ENCODE measurements at regions not wholly inside any gene's neighbourhood (a gene's known extent, or its start where the extent isn't known, plus 50 kb on each side); places are given as distances from the start of the nearest gene placed in this dataset.
"Not testable (repeated sequence)": the region's sequence is repeated elsewhere in the genome, so short reads cannot be mapped to it uniquely, and the experiment has no call there.

DNA sequence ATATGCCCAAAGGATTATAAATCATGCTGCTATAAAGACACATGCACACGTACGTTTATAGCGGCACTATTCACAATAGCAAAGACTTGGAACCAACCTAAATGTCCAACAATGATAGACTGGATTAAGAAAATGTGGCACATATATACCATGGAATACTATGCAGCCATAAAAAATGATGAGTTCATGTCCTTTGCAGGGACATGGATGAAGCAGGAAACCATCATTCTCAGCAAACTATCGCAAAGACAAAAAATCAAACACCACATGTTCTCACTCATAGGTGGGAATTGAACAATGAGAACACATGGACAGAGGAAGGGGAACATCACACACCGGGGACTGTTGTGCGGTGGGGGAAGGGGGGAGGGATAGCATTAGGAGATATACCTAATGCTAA, 51.3 kb upstream of the CD163 start:
- not testable (repeated sequence) for H3K4me1 ChIP-seq (ENCODE audit: control insufficient read depth, insufficient read depth, low read length); H3K9me3 ChIP-seq (ENCODE audit: control insufficient read depth, low read depth, low read length); H3K36me3 ChIP-seq (ENCODE audit: control insufficient read depth, insufficient read depth, low read length); H3K4me3 ChIP-seq (ENCODE audit: low read length); H3K27ac ChIP-seq (ENCODE audit: low read length); DNase-seq; H3K27me3 ChIP-seq (ENCODE audit: control insufficient read depth, insufficient read depth, low read length)
- no CpG with 5 or more reads among the region's 6 CpGs for WGBS (ENCODE audit: insufficient coverage, low lambda C conversion rate)

Data from large intestine (tissue), 3 donors.